SU-DHL-6 (cell line): ENCODE measurements at regions not wholly inside any gene's neighbourhood (a gene's known extent, or its start where the extent isn't known, plus 50 kb on each side); places are given as distances from the start of the nearest gene placed in this dataset.

Source experiments
- H2AFZ ChIP-seq: fragments of 200-600 bp; sonication (generic); 2 replicates; pipeline ENCODE4 v1.6.1; 2014; ENCODE audit warnings: low read depth, mild to moderate bottlenecking, moderate library complexity, mixed read lengths, antibody characterized with exemption, low read length; ENCODE audit not compliant: severe bottlenecking
- H3F3A ChIP-seq: fragments of 200-600 bp; shearing (Covaris generic); 2 replicates; pipeline ENCODE4 v1.6.0; 2016; ENCODE audit warnings: antibody characterized with exemption, mild to moderate bottlenecking; ENCODE audit not compliant: insufficient read depth
- H3K27ac ChIP-seq: fragments of 200-600 bp; sonication (generic); 2 replicates; pipeline ENCODE4 v1.5.1; 2016; ENCODE audit warnings: low read depth, mild to moderate bottlenecking, low read length, moderate library complexity, mixed read lengths
- H3K27me3 ChIP-seq: fragments of 200-600 bp; sonication (generic), shearing (Covaris generic); 2 replicates; pipeline ENCODE4 v1.6.0; 2014; ENCODE audit warnings: mild to moderate bottlenecking, low read length
- H3K36me3 ChIP-seq: fragments of 200-600 bp; sonication (generic); 2 replicates; pipeline ENCODE4 v1.6.1; 2014; ENCODE audit warnings: mild to moderate bottlenecking, low read length, mixed read lengths
- H3K4me2 ChIP-seq: fragments of 300-600, 200-600 bp; shearing (Covaris generic), sonication (generic); 2 replicates; pipeline ENCODE4 v1.6.0; 2014; ENCODE audit warnings: low read length, low read depth, mild to moderate bottlenecking; ENCODE audit not compliant: poor library complexity, severe bottlenecking
- H3K4me3 ChIP-seq: fragments of 200-600 bp; sonication (generic); 2 replicates; pipeline ENCODE4 v1.5.1; 2014; ENCODE audit warnings: antibody characterized with exemption, low read length, mild to moderate bottlenecking, mixed read lengths; ENCODE audit not compliant: insufficient read depth, poor library complexity, severe bottlenecking
- H3K79me2 ChIP-seq: fragments of 200-600 bp; sonication (generic); 2 replicates; pipeline ENCODE4 v1.6.1; 2014; ENCODE audit warnings: mild to moderate bottlenecking, low read length, moderate library complexity; ENCODE audit not compliant: insufficient read depth
- H3K9ac ChIP-seq: fragments of 200-600 bp; sonication (generic); 2 replicates; pipeline ENCODE4 v1.7.0; 2014; ENCODE audit warnings: mild to moderate bottlenecking, low read length
- H3K9me2 ChIP-seq: fragments of 200-600 bp; sonication (generic); replicated peaks from 2 replicates; pipeline ENCODE4 v1.6.1; 2014; ENCODE audit warnings: low read length; ENCODE audit not compliant: insufficient read depth
- H3K9me3 ChIP-seq: fragments of 200-600 bp; sonication (generic); 2 replicates; pipeline ENCODE4 v1.6.1; 2014; ENCODE audit warnings: low read length, mixed read lengths; ENCODE audit not compliant: insufficient read depth
- H4K20me1 ChIP-seq: fragments of 200-600 bp; sonication (generic); 2 replicates; pipeline ENCODE4 v1.6.1; 2014; ENCODE audit warnings: low read depth, mild to moderate bottlenecking, antibody characterized with exemption, low read length, moderate library complexity, mixed read lengths
- CTCF ChIP-seq: fragments of 200-600 bp; sonication (generic); IDR thresholded peaks from one replicate; pipeline ENCODE4 v1.5.1; 2017; ENCODE audit warnings: antibody characterized with exemption, mild to moderate bottlenecking, low read length, moderate library complexity; ENCODE audit not compliant: insufficient read depth, poor library complexity, severe bottlenecking
- EZH2phosphoT487 ChIP-seq: fragments of 200-600 bp; sonication (generic), shearing (Covaris generic); conservative IDR thresholded peaks from 2 replicates; pipeline ENCODE4 v1.6.1; 2018; ENCODE audit warnings: mild to moderate bottlenecking, antibody characterized with exemption, low read length, moderate library complexity, mixed read lengths

- Histone ChIP-seq H2AFZ (no peak overlapping the region), H3F3A (no peaks in the 10 kb centered on the region), H3K4me3 (no peak overlapping the region), H3K36me3 (no peaks in the 10 kb centered on the region), H3K4me2 (no peak overlapping the region), H3K27ac (no peak overlapping the region), H3K9ac (no peak overlapping the region), H3K27me3 (no peaks in the 10 kb centered on the region), H3K79me2 (no peaks in the 10 kb centered on the region), H4K20me1 (no peaks in the 10 kb centered on the region), H3K9me2 (no peaks in the 10 kb centered on the region), H3K9me3 (no peaks in the 10 kb centered on the region)
- no peak for TF ChIP-seq CTCF
- no peak for TF ChIP-seq EZH2phosphoT487
These were observed 341.1 kb upstream of the NR2F2 start for GRCh38 chr15:95989392-95989791.

- H3K27ac ChIP-seq, result no peak overlapping the region
These were observed 339.7 kb upstream of the NR2F2 start for GRCh38 chr15:95990833-95991232.

GRCh38 chr15:95994418-95994817 lies 336.1 kb upstream of the NR2F2 start:
- TF ChIP-seq EZH2phosphoT487 (no peak), CTCF (no peak)

More at GRCh38 chr15:95990833-95991232, 339.7 kb upstream of the NR2F2 start:
- Histone ChIP-seq H3K4me3 (no peak overlapping the region), H3K36me3 (no peaks in the 10 kb centered on the region), H3K27me3 (no peaks in the 10 kb centered on the region), H3K4me2 (no peak overlapping the region), H3K9me3 (no peaks in the 10 kb centered on the region), H2AFZ (no peak overlapping the region), H3K79me2 (no peaks in the 10 kb centered on the region), H4K20me1 (no peaks in the 10 kb centered on the region), H3K9me2 (no peaks in the 10 kb centered on the region), H3K9ac (no peak overlapping the region), H3F3A (no peaks in the 10 kb centered on the region)
- TF ChIP-seq EZH2phosphoT487 (no peak), CTCF (no peak)

More at GRCh38 chr15:95994418-95994817, 336.1 kb upstream of the NR2F2 start:
- no peaks in the 10 kb centered on the region for H3F3A ChIP-seq
- no peaks in the 10 kb centered on the region for H3K79me2 ChIP-seq
- H2AFZ ChIP-seq, result no peak overlapping the region
- H3K27me3 ChIP-seq, result no peaks in the 10 kb centered on the region
- no peak overlapping the region for H3K27ac ChIP-seq
- H3K36me3 ChIP-seq, result no peaks in the 10 kb centered on the region
- H3K9ac ChIP-seq, result no peak overlapping the region
- no peaks in the 10 kb centered on the region for H3K9me3 ChIP-seq
- H4K20me1 ChIP-seq, result no peaks in the 10 kb centered on the region
- H3K9me2 ChIP-seq, result no peaks in the 10 kb centered on the region
- no peak overlapping the region for H3K4me2 ChIP-seq
- no peak overlapping the region for H3K4me3 ChIP-seq
